ENCODE measurements at regions not wholly inside any gene's neighbourhood (a gene's known extent, or its start where the extent isn't known, plus 50 kb on each side); places are given as distances from the start of the nearest gene placed in this dataset.

DNA sequence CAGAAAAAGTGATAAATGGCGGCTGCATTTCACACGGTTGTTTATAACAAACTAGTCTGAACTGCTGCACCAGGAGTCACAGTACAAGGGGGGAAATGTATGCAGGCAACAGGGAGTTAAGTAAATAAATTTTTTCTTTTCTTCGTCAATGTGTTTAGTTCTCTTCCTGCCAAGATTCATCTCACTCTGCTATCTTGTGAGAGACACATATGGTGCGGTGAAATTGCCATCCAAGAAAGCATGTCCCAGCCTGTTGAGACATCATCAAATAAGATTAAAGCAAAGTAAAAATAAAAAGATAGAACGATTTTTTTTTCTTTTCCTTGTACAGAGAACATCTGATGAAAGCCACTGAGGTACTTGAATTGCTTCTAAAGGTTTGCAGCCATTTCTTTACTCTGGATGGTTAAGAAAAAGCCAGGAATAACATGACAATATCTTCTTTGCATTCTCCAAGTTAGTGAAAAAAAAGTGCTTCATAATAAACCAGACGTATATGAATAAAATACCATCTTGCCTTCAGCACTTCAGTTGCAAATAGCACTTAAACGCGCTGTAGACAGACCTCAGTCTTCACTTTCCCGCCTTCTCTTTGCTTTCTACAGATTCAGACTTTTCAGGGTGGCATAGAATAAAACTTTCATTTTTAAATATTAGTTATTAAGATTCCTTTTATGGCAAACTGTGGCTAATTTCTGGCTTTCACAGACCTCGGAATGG, 506.2 kb upstream of the ZFHX3 start:
- no peaks in the 10 kb centered on the region for H3K4me1 Mint-ChIP-seq
- DNase-seq = no peak
- no peak overlapping the region for H3K4me3 Mint-ChIP-seq
- H3K27ac Mint-ChIP-seq = no peak overlapping the region
- peaks cover 17% of the 10 kb centered on the region for H3K27me3 Mint-ChIP-seq
- ATAC-seq = no peak
- no peaks in the 10 kb centered on the region for H3K9me3 Mint-ChIP-seq

DNA sequence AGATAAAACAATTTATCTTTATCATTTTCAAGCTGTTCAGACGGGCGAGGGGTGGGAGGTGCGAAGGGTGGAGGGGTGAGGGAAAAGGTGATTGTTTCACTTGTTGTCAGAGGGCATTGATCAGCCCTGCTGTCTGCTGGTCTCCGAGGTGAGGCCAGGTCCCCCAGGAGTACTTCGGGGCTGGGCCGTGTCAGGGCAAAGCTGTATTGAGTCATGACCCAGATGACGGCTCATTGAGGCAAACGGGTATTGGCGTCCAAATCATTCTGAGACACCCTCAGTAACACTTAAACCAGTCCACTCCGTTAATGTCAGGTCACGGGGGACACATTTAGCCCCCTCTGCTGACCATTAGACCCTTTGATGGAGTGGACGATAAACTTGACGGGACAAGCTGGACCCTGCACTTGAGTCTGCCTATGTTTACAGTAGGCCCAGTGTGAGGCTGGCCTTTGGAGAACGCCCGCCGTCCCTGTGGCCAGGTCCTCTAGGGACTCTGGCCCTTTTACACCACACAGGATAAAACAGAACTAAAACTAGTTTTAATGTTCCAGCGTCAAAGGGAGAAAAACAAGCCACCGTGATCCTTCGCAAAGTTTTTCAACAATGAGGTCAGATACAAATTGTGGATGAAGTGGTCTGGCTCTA, 502.2 kb upstream of the ZFHX3 start:
- Mint-ChIP-seq H3K27ac (no peak overlapping the region), H3K27me3 (peaks cover 45% of the 10 kb centered on the region), H3K4me1 (peaks cover 3% of the 10 kb centered on the region), H3K4me3 (no peak overlapping the region), H3K9me3 (no peaks in the 10 kb centered on the region)
- DNase-seq (no peak), ATAC-seq (no peak)

DNA sequence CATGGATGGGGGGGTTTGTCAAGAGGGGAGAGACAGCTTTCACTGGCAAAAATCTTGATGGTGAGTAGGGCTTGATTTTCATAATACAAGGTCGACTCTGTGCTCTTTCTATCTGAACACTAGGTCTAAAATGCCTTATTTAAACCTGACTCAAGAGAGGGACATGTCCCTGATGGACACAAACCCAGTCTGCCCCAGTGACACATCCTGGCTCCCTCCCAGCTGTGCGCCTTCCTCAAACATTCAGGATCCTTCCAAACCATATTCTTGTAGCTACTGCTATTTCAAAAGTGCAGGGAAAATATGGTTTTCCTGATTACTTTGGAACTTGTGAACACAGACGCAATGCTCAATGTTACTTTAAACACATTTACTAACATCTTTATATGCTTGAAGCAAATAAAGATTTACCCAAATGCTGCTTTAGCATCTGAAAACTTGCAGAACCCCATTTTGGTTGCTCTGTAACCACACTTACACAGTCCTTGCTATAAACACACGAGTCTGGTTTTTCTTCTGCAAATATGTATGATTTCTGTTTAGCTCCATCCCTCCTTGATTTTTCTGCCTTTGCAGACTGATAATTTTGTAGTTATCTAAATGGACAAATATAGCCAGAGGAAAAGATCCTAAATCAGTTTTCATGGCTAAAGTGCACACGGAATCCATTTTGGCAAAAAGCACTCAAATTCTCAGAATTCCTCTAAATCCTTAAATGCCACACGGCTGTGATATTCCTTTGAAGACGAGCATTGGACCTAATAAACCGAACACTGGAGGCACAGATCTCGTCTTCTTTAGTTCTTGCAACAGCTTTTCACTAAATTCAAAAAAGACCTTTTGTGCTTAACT, 499.9 kb upstream of the ZFHX3 start:
- Mint-ChIP-seq H3K27ac (no peak overlapping the region), H3K4me3 (no peak overlapping the region), H3K4me1 (peaks cover 5% of the 10 kb centered on the region), H3K9me3 (no peaks in the 10 kb centered on the region), H3K27me3 (peaks cover 68% of the 10 kb centered on the region)
- DNase-seq (no peak), ATAC-seq (no peak)

DNA sequence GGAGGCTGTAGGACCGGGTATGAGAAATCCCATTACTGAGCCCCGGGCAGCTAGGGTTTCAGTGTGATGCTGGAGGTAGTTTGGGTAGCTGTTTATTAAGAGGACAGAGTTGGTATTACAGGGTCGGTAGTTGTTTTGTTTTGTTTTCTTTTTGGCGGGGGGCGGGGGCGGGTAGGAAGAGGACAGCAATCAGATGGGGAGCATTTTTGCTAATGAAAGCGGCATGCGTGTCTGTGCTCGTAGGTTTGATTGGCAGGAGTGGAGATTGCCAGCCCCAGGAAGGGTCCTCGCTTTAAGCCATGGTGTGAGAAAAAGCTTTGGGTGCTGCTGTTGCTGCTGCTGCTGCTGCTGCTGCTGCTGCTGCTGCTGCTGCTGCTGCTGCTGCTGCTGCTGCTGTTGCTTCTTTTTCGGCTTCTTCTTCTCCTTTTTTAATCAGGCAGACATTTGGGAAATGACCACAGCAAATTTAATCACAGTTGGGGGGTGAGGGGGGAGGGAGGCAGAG, 498.5 kb upstream of the ZFHX3 start:
- Mint-ChIP-seq H3K9me3 (no peaks in the 10 kb centered on the region), H3K4me1 (peaks cover 5% of the 10 kb centered on the region), H3K27ac (no peak overlapping the region), H3K27me3 (peaks cover 74% of the 10 kb centered on the region), H3K4me3 (no peak overlapping the region)
- no peak for DNase-seq
- no peak for ATAC-seq

DNA sequence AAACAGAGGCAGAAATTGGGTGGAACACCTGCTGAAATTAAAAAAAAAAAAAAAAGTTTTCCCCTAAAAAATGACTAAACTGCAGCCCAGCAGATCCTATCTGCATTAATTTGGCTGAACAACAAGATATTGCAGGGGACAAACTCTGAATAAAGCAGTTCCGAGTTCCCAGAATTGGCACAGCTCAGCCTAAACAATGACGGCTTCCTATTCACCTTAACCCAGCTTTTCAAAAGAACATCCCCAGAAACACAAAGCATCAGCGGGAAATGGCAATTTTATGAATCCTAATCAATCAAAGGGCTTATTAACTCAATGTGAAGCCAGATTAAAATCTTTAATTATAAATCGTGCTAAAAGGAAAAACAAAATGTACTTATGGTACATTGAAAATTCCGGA, 497.8 kb upstream of the ZFHX3 start:
- Mint-ChIP-seq H3K4me3 (no peak overlapping the region), H3K27ac (no peak overlapping the region), H3K4me1 (peaks cover 5% of the 10 kb centered on the region), H3K9me3 (no peaks in the 10 kb centered on the region), H3K27me3 (peaks cover 71% of the 10 kb centered on the region)
- no peak for DNase-seq
- no peak for ATAC-seq

DNA sequence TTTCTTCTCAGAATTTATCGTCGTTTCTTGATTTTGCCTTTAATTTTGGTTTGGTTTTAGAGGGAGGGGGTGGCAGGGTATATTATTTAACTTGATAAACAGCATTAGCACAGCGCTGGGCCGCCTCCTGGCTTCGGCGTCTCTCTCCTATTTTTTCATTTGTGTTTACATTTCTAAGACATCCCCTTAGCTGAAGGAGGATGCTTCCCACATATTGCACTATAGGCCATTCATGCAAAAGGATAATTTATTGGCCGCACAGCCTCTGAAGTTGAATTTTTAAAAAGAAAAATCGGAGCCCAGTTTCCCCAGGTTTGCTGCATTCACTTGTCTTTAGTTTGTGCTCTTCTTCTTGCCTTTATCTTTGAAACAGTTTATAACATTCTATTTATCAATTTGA, 497.4 kb upstream of the ZFHX3 start:
- no peak for ATAC-seq
- Mint-ChIP-seq H3K27ac (no peak overlapping the region), H3K27me3 (peaks cover 67% of the 10 kb centered on the region), H3K4me1 (peaks cover 5% of the 10 kb centered on the region), H3K4me3 (no peak overlapping the region), H3K9me3 (no peaks in the 10 kb centered on the region)
- no peak for DNase-seq

DNA sequence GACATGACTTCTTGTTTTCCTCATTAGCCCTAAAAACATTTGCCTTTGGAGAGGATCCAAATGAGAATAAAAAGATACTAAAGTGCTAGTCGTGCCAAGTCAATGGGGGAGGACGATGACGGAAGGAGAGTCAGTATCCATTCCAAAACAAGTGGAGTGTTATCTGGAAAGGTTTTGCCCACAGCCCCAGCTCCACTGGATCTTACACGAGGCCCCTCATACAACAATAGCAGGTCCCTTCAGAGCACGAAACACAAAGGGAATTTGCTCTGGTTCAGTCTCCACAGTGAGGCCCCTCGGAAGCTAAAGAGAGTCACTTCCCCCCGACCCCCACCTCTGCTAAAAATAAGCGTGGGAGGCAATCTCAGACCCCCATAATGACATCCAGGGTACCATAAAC, 496.9 kb upstream of the ZFHX3 start:
- Mint-ChIP-seq H3K9me3 (no peaks in the 10 kb centered on the region), H3K4me1 (peaks cover 5% of the 10 kb centered on the region), H3K4me3 (no peak overlapping the region), H3K27ac (no peak overlapping the region), H3K27me3 (peaks cover 62% of the 10 kb centered on the region)
- no peak for DNase-seq
- no peak for ATAC-seq

DNA sequence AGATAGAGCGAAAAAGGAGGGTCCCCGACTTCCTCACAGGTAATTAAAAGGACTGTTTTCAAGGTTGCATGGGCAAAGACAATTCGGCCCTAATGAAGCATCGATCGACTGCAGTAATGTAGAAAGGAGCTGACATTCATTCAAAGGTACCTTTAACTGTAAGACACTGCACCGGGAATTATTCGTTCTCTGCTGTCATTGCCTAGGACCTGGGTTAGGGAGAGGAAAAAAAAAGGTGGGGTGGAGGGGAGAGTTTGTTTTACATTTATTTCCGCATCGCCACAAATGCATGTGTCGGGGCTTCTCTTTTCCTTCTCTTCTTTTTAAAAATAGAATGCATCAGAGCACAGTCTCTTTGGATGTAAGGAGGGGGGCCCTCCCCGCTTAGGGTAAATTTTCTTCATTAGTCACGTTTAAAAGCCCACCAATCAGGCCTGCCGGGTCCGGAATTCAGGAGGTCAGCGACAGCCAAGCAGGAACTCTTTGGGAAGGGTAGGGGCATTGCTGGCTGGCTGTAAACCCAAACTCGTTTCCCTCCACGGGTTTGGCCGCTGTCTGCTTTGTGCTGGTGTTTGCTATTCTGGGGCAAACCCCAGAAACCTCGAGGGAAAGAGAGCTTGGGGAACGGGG, 496.2 kb upstream of the ZFHX3 start:
- peaks cover 57% of the 10 kb centered on the region for H3K27me3 Mint-ChIP-seq
- no peak overlapping the region for H3K27ac Mint-ChIP-seq
- no peak overlapping the region for H3K4me3 Mint-ChIP-seq
- peaks cover 5% of the 10 kb centered on the region for H3K4me1 Mint-ChIP-seq
- no peak for DNase-seq
- ATAC-seq = no peak
- no peaks in the 10 kb centered on the region for H3K9me3 Mint-ChIP-seq

DNA sequence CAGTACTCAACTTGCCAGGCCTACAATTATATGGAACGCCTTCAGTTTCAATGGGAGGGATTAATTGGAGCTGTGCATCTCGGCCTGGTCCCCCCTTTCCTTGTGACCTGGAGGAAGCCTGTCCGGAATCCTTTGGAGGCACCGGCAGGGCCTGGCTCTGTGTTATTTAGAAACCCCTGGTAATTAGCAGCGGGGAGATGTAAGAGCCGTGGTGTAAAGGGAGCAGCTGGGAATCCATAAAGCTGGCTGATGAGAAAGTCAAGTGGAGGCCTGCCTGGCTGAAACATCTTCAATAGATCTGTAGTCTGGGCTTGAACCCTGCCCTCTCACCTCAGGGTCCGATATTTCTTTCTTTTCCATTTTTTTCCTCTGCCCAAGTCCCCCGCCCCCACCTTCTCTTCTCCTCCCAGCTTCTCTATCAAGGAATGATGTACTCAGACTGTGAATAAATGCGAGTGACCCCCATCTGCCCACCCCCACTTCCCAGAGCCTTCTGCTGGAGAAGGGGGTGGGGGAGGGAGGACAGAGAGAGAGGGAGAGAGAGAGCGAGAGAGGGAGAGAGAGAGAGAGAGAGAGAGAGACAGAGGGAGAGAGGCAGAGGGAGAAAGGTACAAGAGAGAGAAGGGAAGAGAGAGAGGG, 495.5 kb upstream of the ZFHX3 start:
- Mint-ChIP-seq H3K9me3 (no peaks in the 10 kb centered on the region), H3K4me3 (no peak overlapping the region), H3K27me3 (peaks cover 57% of the 10 kb centered on the region), H3K4me1 (peaks cover 5% of the 10 kb centered on the region), H3K27ac (no peak overlapping the region)
- DNase-seq (no peak), ATAC-seq (no peak)

DNA sequence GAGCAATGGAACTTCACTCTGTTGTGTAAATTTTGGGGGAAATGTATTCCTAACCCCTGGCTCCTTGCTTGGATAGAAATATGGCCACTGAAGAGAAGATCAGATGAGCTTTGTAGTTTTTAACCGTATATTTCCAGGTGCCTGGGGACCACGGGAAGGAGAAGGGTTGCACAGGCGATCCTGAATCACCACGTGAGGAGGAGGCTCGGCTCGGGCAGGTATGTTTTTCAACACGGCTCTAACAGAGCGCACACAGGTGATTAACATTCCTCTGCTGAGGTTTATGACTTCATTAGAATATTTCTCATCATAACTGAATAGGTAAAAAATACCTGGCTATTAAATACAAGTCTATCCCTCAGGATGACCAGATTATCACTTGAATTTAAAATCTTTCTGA, 495.0 kb upstream of the ZFHX3 start:
- Mint-ChIP-seq H3K9me3 (no peaks in the 10 kb centered on the region), H3K27ac (no peak overlapping the region), H3K4me3 (no peak overlapping the region), H3K4me1 (peaks cover 5% of the 10 kb centered on the region), H3K27me3 (peaks cover 53% of the 10 kb centered on the region)
- no peak for DNase-seq
- no peak for ATAC-seq

DNA sequence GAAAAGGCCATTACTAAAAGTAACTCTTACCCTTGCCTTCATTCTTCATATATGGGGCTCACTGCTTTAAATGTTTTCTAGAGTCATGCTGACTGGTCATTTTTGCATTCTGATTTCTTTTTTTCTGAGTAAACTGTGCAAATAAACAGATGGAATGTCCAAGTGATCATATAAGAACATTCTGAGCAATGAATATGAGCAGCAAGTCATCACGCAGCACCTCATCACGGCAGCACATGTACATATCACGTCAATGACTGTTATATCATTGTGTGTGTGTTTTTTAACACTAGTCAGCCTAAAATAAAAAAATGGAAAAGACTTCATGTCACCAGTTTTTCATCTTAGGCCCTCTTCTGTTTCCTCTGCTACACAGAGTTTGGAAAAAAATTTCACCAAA, 490.0 kb upstream of the ZFHX3 start:
- no peak for ATAC-seq
- Mint-ChIP-seq H3K4me1 (no peaks in the 10 kb centered on the region), H3K4me3 (no peak overlapping the region), H3K27me3 (peaks cover 17% of the 10 kb centered on the region), H3K27ac (no peak overlapping the region), H3K9me3 (peaks cover 13 to 16% of the 10 kb centered on the region in 2 donors)
- no peak for DNase-seq

DNA sequence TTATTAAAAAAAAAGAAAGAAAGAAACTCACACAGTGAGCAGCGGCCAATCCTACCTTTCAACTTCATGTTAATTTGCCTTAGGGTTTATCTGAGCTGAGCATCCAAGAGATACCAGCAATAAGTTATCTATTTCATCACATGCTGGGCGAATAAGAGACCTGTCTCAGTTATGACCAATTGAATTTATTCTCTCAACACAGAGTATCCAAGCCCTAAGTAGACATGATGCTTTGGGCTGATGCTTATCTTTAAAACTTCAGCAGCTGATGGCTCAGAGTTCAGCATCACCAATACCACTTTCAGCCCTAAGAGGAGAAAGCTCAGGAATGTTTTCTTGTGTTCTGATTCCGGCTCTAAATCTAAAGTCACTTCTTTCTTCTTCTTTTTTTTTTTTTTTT, 489.0 kb upstream of the ZFHX3 start:
- H3K4me1 Mint-ChIP-seq = no peaks in the 10 kb centered on the region
- peaks cover 10% of the 10 kb centered on the region for H3K27me3 Mint-ChIP-seq
- no peak for ATAC-seq
- H3K4me3 Mint-ChIP-seq = no peak overlapping the region
- H3K9me3 Mint-ChIP-seq = peaks cover 13 to 19% of the 10 kb centered on the region in 2 donors
- DNase-seq = no peak
- H3K27ac Mint-ChIP-seq = no peak overlapping the region

DNA sequence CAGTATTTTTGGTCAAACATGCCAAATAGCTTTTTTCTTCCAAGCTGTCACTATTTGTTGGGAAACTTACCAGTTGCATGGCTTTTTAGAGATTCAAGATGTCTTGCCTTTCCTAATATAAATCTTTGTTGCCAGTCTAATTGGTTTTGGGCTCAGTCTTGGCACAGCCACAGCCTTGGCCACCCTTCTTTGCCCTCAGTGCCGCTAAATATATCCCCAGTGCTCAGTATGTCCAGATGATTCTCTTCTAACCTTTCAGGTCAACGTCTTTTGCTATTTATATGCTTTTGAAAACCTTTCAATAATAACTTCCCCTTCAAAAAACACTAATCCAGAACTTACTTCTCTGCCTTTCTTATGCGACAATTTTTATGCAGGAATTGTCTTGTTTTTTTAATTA, 483.1 kb upstream of the ZFHX3 start:
- Mint-ChIP-seq H3K4me3 (no peak overlapping the region), H3K4me1 (no peaks in the 10 kb centered on the region), H3K9me3 (peaks cover 13 to 19% of the 10 kb centered on the region in 2 donors), H3K27me3 (peaks cover 10% of the 10 kb centered on the region), H3K27ac (peak overlapping the region in 1 of 2 donors; percentile 2)
- DNase-seq = no peak
- no peak for ATAC-seq

DNA sequence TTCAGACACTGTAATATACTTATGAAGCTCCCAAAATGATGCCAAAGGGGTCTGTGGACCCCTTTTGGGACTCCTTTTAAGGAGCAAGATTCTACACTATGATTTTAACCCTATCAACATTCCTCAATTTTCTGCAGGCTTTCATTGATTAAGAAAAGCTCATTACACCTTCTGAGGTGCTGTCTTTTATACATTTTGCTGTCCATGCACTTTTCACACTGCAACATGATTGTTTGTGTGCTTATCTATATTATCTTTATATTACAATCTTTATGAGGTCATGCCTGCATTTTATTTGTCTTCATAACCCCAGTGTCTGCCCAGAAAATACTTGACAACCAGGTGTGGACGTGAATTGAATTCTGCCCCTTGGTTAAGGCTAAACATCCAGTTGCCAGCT, 482.6 kb upstream of the ZFHX3 start:
- no peak for DNase-seq
- Mint-ChIP-seq H3K4me1 (no peaks in the 10 kb centered on the region), H3K27me3 (peaks cover 10% of the 10 kb centered on the region), H3K27ac (no peak overlapping the region), H3K4me3 (no peak overlapping the region), H3K9me3 (peaks cover 13 to 19% of the 10 kb centered on the region in 2 donors)
- ATAC-seq = no peak

DNA sequence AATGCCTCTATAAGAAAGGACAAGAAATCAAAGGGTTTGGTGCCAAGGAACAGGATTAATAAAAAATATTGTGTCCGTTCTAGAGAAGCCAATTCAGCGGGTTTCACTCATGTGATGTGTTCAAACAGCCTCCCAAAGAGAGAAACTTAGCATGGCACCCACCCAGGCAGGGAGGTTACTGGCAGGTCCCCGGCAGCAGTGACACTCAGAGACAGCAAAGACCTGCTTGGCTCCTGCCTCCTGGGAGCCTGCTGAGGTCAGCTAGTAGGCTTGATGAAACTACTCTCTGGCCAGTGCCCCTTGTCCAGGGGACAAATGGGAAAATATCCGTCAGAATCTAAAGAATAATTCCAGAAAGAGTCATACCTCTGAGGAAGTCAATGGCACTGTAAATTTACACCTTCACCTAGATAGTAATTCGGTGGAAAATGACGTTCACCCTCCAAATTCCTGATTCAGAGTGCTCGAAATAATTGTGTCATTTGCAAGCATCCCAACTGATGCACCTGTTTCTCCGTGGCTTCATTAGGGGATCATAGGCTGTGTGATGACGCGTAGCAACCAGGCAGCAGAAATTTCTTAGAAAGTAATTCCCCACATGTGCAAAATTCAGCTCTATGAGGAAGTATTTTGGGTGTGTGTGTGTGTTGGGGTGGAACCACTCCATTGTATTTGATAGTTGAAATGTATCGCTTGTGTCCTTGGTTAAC, 481.5 kb upstream of the ZFHX3 start:
- Mint-ChIP-seq H3K4me3 (no peak overlapping the region), H3K9me3 (peaks cover 13 to 18% of the 10 kb centered on the region in 2 donors), H3K27ac (no peak overlapping the region), H3K27me3 (peaks cover 10% of the 10 kb centered on the region), H3K4me1 (no peaks in the 10 kb centered on the region)
- ATAC-seq (no peak), DNase-seq (no peak)

Data from stimulated activated naive CD8-positive, alpha-beta T cell treated with anti-CD3 and anti-CD28 coated beads, Interleukin-15, amount 100 ng/mL, for 72 hours (primary cell).